A549 (cell line): ENCODE measurements at regions not wholly inside any gene's neighbourhood (a gene's known extent, or its start where the extent isn't known, plus 50 kb on each side); places are given as distances from the start of the nearest gene placed in this dataset.

ENCODE experiments used
- EHMT2 ChIP-seq: fragments of 200-600 bp; sonication (generic); IDR thresholded peaks from 2 replicates; pipeline ENCODE4 v1.6.1; 2016; ENCODE audit warnings: antibody characterized with exemption, low read depth, mild to moderate bottlenecking, moderate library complexity
- EP300 ChIP-seq, 2 experiments: fragments of >200 bp; sonication (Bioruptor Twin); formaldehyde crosslinking; IDR thresholded peaks; 2 replicates in 1 of 2; 3 replicates in 1 of 2; pipeline ENCODE4 v1.6.1; 2016 to 2017
- HDAC2 ChIP-seq: fragments of 200-600 bp; sonication (generic); IDR thresholded peaks from 2 replicates; pipeline ENCODE4 v1.6.1; 2016
- KDM1A ChIP-seq: fragments of 200-600 bp; sonication (generic); IDR thresholded peaks from 2 replicates; pipeline ENCODE4 v1.6.1; 2016; ENCODE audit warnings: low read depth, mild to moderate bottlenecking
- KDM5A ChIP-seq: fragments of 200-600 bp; sonication (generic); IDR thresholded peaks from 2 replicates; pipeline ENCODE4 v1.6.1; 2016; ENCODE audit warnings: antibody characterized with exemption, mild to moderate bottlenecking
- MAX ChIP-seq: IDR thresholded peaks from 2 replicates; pipeline ENCODE4 v1.6.1; 2012
- PBX3 ChIP-seq: IDR thresholded peaks from 2 replicates; pipeline ENCODE4 v1.6.1; 2012
- POLR2A ChIP-seq: IDR thresholded peaks from 2 replicates; pipeline ENCODE4 v1.6.1; 2012; ENCODE audit warnings: mild to moderate bottlenecking, low read length
- REST ChIP-seq: fragments of 200-600 bp; sonication (generic); IDR thresholded peaks from 2 replicates; pipeline ENCODE4 v1.6.1; 2016; ENCODE audit warnings: antibody characterized with exemption, mild to moderate bottlenecking, moderate library complexity
- TF ChIP-seq, protein P1 (sequence below): fragments of >200 bp; sonication (Bioruptor Twin); formaldehyde crosslinking; IDR thresholded peaks from 3 replicates; pipeline ENCODE4 v1.5.1; 2016

DNA sequence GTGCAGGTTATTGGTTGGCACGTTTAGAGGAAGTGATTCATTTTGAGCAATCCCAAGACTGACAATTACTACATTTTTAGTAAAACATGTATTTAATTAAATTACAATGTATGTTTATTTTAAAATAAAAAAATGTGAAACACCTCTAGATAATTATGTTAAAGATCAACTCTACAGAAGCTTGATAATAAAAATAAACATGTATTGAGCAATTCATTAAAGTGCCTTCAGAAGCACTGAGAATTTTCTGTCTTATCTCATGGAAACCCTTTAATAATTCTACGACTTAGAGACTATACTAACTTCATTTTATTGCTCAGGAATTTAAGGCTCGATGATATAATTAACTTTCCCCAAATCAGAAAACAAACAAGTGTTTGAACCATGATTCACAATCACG lies 208.0 kb upstream of the BRINP3 start:
- TF ChIP-seq KDM1A (no peak), EHMT2 (no peak), MAX (no peak), POLR2A (no peak), EP300 (IDR thresholded peaks at IDR 0.05) (no peak), KDM5A (no peak), HDAC2 (no peak), REST (no peak), PBX3 (no peak)
- TF ChIP-seq, protein P1, sequence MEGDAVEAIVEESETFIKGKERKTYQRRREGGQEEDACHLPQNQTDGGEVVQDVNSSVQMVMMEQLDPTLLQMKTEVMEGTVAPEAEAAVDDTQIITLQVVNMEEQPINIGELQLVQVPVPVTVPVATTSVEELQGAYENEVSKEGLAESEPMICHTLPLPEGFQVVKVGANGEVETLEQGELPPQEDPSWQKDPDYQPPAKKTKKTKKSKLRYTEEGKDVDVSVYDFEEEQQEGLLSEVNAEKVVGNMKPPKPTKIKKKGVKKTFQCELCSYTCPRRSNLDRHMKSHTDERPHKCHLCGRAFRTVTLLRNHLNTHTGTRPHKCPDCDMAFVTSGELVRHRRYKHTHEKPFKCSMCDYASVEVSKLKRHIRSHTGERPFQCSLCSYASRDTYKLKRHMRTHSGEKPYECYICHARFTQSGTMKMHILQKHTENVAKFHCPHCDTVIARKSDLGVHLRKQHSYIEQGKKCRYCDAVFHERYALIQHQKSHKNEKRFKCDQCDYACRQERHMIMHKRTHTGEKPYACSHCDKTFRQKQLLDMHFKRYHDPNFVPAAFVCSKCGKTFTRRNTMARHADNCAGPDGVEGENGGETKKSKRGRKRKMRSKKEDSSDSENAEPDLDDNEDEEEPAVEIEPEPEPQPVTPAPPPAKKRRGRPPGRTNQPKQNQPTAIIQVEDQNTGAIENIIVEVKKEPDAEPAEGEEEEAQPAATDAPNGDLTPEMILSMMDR, result no peak
